ENCODE measurements at regions not wholly inside any gene's neighbourhood (a gene's known extent, or its start where the extent isn't known, plus 50 kb on each side); places are given as distances from the start of the nearest gene placed in this dataset.
A peak's percentile ranks its signal among the peaks of the same experiment; 100 is the strongest.
"Not testable (repeated sequence)": the region's sequence is repeated elsewhere in the genome, so short reads cannot be mapped to it uniquely, and the experiment has no call there.

GRCh38 chr2:62654876-62655359, 50.6 kb upstream of the EHBP1 start:
- Histone ChIP-seq H3K27ac (peak overlapping the region in 2 of 21 experiments; percentile 19 to 39), H3K4me3 (no peak overlapping the region)

- H3K27ac ChIP-seq: peak overlapping the region in 4 of 21 experiments; percentile 11 to 47 (median 28)
Measured at GRCh38 chr2:62654423-62654791, 51.1 kb upstream of the EHBP1 start.

GRCh38 chr2:62653582-62654422, 51.7 kb upstream of the EHBP1 start:
- Histone ChIP-seq H3K4me3 (no peak overlapping the region), H3K27ac (peak overlapping the region in 2 of 21 experiments; percentile 11 to 17)

More at GRCh38 chr2:62654423-62654791, 51.1 kb upstream of the EHBP1 start:
- no peak overlapping the region for H3K4me3 ChIP-seq

GRCh38 chr2:62649087-62649486, 56.4 kb upstream of the EHBP1 start:
- H3K27ac ChIP-seq, H3K4me3 ChIP-seq: not testable (repeated sequence)

DNA sequence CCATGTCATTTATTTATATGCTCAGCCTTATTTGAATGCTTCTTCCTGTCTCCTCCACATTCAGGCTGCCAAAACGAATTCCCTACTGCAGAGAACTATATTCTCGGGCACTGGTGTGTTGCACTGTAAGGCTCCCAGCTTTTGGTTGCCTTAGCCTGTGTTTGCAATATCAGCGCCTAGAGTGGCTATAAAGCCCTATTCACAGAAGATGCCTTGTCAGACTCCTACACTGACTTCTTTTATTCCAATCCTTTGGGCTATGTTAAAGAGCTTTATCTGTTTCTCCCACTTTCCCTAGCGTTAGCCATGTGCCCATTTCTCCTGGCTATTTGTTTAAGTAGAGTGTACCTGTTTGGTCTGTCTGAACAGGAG, 62.4 kb upstream of the EHBP1 start:
- Histone ChIP-seq H3K27ac (no peak overlapping the region), H3K4me3 (no peak overlapping the region)

- Histone ChIP-seq H3K4me3 (no peak overlapping the region), H3K27ac (no peak overlapping the region)
Measured at GRCh38 chr2:62642429-62643099, 62.9 kb upstream of the EHBP1 start.

DNA sequence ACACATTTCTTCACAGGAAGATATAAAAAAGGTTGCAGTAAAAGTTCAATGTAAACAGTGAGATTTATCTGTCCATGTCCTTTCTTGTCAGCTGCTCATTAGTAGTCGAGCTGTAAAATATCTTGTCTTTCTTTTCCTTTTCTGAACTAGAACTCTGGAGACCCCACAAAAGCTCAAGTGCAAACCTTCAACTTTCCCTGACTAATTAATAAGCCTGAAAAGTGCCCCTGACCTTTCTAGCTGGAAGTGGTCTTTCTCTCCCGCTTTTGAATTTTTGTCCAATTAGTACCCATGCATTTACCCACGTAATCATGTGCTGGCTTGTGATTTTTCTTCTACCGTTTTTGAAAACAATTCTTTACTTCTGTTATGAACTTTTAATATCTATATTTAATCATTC, 63.6 kb upstream of the EHBP1 start:
- Histone ChIP-seq H3K4me3 (no peak overlapping the region), H3K27ac (no peak overlapping the region)

DNA sequence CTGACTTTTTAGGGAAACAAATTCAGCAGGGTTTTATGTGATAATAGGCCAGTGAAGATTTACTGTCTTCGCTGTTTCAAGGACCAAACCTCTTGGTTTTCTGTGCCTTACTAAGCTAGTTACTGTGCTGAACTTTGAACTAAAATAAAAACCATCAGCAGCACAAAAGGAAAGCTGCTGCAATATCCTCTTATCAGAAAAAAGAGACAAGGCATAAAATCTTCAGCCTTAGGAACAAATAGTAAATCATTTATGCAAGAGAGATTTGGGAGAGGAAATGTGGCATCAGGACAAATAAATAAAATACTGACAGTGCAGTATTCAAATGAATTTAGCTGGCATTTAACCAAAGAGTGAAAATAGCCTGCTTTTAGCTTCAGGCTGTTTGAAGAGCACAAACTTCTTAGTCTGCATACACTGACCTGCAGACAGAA, 64.1 kb upstream of the EHBP1 start:
- Histone ChIP-seq H3K4me3 (no peak overlapping the region), H3K27ac (no peak overlapping the region)

DNA sequence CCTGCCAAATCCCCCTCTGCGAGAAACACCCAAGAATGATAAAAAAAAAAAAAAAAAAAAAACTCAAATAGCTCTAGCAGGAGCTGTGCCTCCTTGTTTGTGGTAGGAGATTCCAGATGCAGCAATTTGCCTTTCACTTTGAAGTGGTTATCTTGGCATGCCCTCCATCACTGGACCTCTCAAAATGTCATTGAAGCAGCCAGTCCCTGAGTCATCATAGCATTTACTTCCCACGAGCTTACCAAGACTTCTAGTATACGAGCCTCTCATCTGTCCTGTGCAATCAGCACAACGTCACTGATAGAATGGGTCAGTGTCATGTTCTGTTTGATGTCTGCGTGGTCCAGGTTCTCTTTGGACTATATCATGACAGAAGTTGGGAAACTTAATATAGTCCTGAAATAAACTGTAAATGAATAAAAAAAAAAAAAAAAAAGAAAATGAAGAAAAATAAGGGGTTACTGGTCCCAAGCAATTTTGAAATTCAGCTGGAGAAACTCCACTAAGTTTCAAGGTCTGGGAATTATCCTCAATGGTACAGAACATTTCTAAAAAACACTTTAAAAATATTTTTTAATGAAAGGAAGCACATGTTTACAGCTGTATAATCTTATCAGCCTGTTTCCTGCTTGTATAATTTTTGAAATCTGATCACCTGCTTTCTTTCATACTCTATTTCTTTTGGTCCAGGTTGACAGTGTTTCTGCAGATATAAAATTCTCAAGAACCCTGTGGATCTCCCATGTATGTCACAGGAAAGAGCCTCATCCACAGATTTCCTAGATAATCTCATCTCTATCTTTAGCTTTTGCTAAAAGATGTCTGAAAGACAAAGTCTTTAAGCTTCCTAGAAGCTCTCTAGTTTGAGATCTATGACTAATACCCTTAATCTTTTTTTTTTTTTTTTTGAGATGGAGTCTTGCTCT, 74.1 kb upstream of the EHBP1 start:
- no peak overlapping the region for H3K27ac ChIP-seq
- H3K4me3 ChIP-seq: no peak overlapping the region

- H3K4me3 ChIP-seq, H3K27ac ChIP-seq: not testable (repeated sequence)
Measured at GRCh38 chr2:62630206-62630605, 75.3 kb upstream of the EHBP1 start.

GRCh38 chr2:62629310-62629709, 76.2 kb upstream of the EHBP1 start:
- H3K4me3 ChIP-seq, H3K27ac ChIP-seq: not testable (repeated sequence)

DNA sequence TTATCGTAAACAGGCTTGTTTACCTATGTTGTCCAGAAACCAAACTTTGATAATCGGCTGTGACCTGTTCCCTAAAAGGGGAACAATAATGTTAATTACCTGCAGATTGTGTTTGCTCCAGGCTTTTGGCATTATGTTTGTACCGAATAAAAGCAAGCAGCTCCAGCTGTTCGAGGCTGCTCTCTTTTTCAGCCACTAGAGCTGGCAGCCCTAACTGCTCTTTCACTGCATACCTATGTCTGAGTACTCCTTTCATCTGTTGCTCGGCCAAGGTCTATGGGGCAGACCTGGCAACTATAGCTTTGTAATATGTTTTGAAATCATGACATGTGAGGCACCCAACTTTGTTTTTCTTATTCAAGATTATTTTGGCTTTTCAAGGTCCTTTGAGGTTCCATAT, 77.8 kb upstream of the EHBP1 start:
- Histone ChIP-seq H3K4me3 (no peak overlapping the region), H3K27ac (no peak overlapping the region)

- H3K4me3 ChIP-seq: no peak overlapping the region
- H3K27ac ChIP-seq: no peak overlapping the region
Measured at GRCh38 chr2:62624855-62625254, 80.7 kb upstream of the EHBP1 start.

DNA sequence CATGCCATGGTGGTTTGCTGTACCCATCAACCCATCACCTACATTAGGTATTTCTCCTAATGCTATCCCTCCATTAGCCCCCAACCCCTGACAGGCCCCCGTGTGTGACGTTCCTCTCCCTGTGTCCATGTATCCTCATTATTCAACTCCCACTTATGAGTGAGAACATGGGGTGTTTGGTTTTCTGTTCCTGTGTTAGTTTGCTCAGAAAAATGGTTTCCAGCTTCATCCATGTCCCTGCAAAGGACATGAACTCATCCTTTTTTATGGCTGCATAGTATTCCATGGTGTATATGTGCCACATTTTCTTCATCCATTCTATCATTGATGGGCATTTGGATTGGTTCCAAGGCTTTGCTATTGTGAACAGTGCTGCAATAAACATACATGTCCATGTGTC, 89.0 kb upstream of the EHBP1 start:
- H3K27ac ChIP-seq, H3K4me3 ChIP-seq: not testable (repeated sequence)

- Histone ChIP-seq H3K4me3 (no peak overlapping the region), H3K27ac (no peak overlapping the region)
Measured at GRCh38 chr2:62611854-62612253, 93.7 kb upstream of the EHBP1 start.

- not testable (repeated sequence) for H3K27ac ChIP-seq, H3K4me3 ChIP-seq
Measured at GRCh38 chr2:62605471-62605870, 99.5 kb upstream of the TMEM17 start.

- H3K4me3 ChIP-seq: no peak overlapping the region
- H3K27ac ChIP-seq: no peak overlapping the region
Measured at GRCh38 chr2:62604336-62604735, 98.3 kb upstream of the TMEM17 start.

GRCh38 chr2:62603154-62603712, 97.2 kb upstream of the TMEM17 start:
- no peak overlapping the region for H3K27ac ChIP-seq
- H3K4me3 ChIP-seq: no peak overlapping the region

DNA sequence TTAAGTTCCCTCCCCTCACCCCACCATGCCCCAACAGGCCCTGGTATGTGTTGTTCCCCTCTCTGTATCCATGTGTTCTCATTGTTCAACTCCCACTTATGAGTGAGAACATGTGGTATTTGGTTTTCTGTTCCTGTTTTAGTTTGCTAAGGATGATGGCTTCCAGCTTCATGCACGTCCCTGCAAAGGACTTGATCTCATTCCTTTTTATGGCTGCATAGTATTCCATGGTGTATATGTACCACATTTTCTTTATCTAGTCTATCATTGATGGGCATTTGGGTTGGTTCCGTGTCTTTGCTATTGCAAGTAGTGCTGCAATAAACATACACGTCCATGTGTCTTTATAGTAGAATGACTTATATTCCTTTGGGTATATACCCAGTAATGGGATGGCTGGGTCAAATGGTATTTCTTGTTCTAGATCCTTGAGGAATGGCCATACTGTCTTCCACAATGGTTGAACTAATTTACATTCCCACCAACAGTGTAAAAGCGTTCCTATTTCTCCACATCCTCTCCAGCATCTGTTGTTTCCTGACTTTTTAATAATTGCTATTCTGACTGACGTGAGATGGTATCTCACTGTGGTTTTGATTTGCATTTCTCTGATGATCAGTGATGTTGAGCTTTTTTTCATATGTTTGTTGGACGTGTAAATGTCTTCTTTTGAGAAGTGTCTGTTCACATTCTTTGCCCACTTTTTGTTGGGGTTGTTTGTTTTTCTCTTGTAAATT, 93.8 kb upstream of the TMEM17 start:
- not testable (repeated sequence) for H3K4me3 ChIP-seq, H3K27ac ChIP-seq
